Ovary (tissue), 7 donors: ENCODE measurements at regions not wholly inside any gene's neighbourhood (a gene's known extent, or its start where the extent isn't known, plus 50 kb on each side); places are given as distances from the start of the nearest gene placed in this dataset.

Experiments
- DNase-seq, 5 donors: peaks; one replicate each; pipeline ENCODE4 v3.0.0-alpha.2; 2019 to 2020
- H3K27ac ChIP-seq, 2 donors: fragments of 200-600 bp; one replicate each; pipeline versions ENCODE4 v1.5.1 to v1.8.0; 2019 to 2022
- H3K27me3 ChIP-seq: fragments of 200-600 bp; one replicate; pipeline ENCODE4 v1.8.0; 2022
- H3K36me3 ChIP-seq: fragments of 200-600 bp; sonication (generic); one replicate; pipeline ENCODE4 v1.5.1; 2019
- H3K4me1 ChIP-seq: one replicate; pipeline ENCODE4 v1.8.1; 2013; ENCODE audit warnings: mild to moderate bottlenecking, moderate library complexity; ENCODE audit not compliant: insufficient read depth
- H3K4me3 ChIP-seq: fragments of 200-600 bp; sonication (generic); one replicate; pipeline ENCODE4 v1.5.1; 2017
- H3K9me3 ChIP-seq, 2 donors: fragments of 200-600 bp in 1 of 2; sonication (generic) in 1 of 2; one replicate each; pipeline versions ENCODE4 v1.5.1 to v1.8.1; 2013 to 2019; ENCODE audit warnings: mild to moderate bottlenecking in 1 of 2, moderate library complexity in 1 of 2
- EP300 ChIP-seq: sonication (generic); formaldehyde crosslinking; IDR thresholded peaks from one replicate; pipeline ENCODE4 v1.6.1; 2017; ENCODE audit warnings: antibody characterized with exemption
- POLR2A ChIP-seq: fragments of 450-650 bp; IDR thresholded peaks from one replicate; pipeline ENCODE4 v1.6.1; 2017; ENCODE audit warnings: antibody characterized with exemption, mild to moderate bottlenecking, moderate library complexity
- WGBS, 3 donors: extraction: QIAGEN DNeasy Blood & Tissue Kit in 1 of 3; methylation state at CpG; one replicate each; pipeline versions ENCODE4 v1.1.5 to v1.1.7; 2013 to 2017; 5-methylcytosine and 5-hydroxymethylcytosine counted together
- intact Hi-C, 4 donors: fragments of 100-400 bp; cut with DNase I; formaldehyde crosslinking; loops; one replicate each; pipeline versions ENCODE4 v1.11.0 to v1.15.1; 2022 to 2023
- TF ChIP-seq, protein P1 (sequence below), 3 donors: fragments of 450-650 bp in 2 of 3; fragments of 200-600 bp in 1 of 3; IDR thresholded peaks; one replicate each; pipeline versions ENCODE4 v1.5.1 to v1.8.0; 2016 to 2022; ENCODE audit warnings: antibody characterized with exemption in 3 of 3, mild to moderate bottlenecking in 1 of 3
- donor health status: DM: no; HTN: no; CAD: no; lungs with moderate emphysema.
- donor health status: DM: no; HTN: no; CAD: no.
- donor health status: Bipolar disorder and iron deficiency.
- donor health status: DM: no; HTN: no; CAD: no.
- donor health status: DM: yes; HTN: yes; CAD: no.

DNA sequence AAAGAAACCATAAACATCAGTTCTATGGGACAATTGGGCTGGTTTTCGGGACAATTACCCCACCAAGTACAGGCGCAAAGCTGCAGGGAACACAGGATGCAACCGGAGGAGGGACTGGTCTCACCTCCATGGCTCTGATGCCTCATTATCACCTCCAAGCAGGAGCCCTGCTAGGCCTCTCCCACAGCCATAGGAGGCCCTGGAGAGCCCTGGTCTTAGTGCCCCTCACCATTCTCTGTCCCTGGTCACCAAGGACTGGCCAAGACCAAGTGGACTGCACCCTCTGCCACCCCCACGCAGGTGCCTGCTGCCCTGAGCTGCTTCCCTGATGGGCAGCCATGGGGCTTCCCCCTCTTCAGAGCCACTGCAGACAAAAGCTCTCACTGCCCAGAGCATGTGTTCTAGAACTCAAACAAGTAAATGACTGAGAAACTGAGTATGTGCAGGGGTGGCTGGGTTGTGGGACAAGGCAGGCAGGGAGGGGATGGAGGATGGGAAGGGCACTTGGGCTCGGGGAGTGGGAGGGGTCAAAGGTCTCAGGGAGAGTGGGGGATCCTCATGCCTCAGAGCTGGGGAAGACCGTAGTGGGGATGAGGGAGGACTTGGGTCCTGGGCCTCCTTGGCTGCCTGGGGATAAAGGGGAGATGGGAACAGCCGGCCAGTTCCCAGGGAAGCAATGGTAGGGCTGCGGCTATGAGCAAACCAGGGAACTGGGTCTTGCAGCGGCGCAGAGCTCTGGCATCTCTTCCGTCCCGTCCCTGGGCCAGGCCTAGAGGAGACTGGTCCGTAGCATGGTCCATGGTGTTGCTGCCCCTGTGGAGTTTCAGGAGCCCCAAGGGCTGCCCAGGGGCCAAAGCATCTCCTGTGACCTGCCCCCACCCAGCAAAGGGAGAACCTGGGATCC, 435.1 kb downstream of the PREX1 start:
- TF ChIP-seq EP300 (no peak), POLR2A (no peak)
- TF ChIP-seq, protein P1, sequence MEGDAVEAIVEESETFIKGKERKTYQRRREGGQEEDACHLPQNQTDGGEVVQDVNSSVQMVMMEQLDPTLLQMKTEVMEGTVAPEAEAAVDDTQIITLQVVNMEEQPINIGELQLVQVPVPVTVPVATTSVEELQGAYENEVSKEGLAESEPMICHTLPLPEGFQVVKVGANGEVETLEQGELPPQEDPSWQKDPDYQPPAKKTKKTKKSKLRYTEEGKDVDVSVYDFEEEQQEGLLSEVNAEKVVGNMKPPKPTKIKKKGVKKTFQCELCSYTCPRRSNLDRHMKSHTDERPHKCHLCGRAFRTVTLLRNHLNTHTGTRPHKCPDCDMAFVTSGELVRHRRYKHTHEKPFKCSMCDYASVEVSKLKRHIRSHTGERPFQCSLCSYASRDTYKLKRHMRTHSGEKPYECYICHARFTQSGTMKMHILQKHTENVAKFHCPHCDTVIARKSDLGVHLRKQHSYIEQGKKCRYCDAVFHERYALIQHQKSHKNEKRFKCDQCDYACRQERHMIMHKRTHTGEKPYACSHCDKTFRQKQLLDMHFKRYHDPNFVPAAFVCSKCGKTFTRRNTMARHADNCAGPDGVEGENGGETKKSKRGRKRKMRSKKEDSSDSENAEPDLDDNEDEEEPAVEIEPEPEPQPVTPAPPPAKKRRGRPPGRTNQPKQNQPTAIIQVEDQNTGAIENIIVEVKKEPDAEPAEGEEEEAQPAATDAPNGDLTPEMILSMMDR (IDR thresholded peaks at IDR 0.05) = no peak
- intact Hi-C loops = no loop called here
- 94% methylated on average over 13 of the region's 13 CpGs for WGBS, 3 donors

GRCh38 chr20:48390981-48391380, 436.8 kb downstream of the PREX1 start:
- no peak overlapping the region for H3K27ac ChIP-seq
- no peaks in the 10 kb centered on the region for H3K36me3 ChIP-seq
- no peak overlapping the region for H3K4me3 ChIP-seq
- TF ChIP-seq POLR2A (no peak), EP300 (no peak)
- TF ChIP-seq, protein P1 (IDR thresholded peaks at IDR 0.05) = no peak
- intact Hi-C loops = no loop called here
- no peaks in the 10 kb centered on the region for H3K4me1 ChIP-seq
- H3K9me3 ChIP-seq = no peaks in the 10 kb centered on the region
- no peak for DNase-seq
- no peaks in the 10 kb centered on the region for H3K27me3 ChIP-seq

More for the DNA sequence above, 435.1 kb downstream of the PREX1 start:
- DNase-seq = no peak
- no peaks in the 10 kb centered on the region for H3K36me3 ChIP-seq
- no peaks in the 10 kb centered on the region for H3K9me3 ChIP-seq
- no peak overlapping the region for H3K4me3 ChIP-seq
- peaks cover 3% of the 10 kb centered on the region for H3K4me1 ChIP-seq
- H3K27me3 ChIP-seq = no peaks in the 10 kb centered on the region
- H3K27ac ChIP-seq = no peak overlapping the region

DNA sequence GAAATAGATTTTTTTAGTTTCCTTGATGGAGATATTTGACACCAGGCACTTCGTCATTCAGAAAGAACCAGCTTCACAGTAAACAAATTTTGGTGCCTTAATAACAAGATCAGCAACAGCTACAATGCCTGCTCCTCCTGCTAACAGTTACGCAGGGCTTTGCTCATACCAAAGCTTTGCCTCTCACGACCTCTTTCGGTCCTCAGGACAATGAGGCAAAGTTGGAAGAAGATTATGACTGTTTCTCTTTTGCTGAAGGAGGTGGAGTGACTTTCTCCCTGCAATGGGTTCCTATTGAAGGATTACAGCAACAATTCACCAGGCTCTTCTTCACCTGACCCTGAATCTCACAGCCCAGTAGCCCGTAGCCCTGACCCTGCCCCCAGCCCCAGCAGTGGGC, 440.1 kb downstream of the PREX1 start:
- no peaks in the 10 kb centered on the region for H3K36me3 ChIP-seq
- H3K4me3 ChIP-seq = no peak overlapping the region
- TF ChIP-seq, protein P1 (IDR thresholded peaks at IDR 0.05) = no peak
- no peak for TF ChIP-seq POLR2A
- intact Hi-C loops = no loop called here
- H3K9me3 ChIP-seq = no peaks in the 10 kb centered on the region
- H3K27me3 ChIP-seq = no peaks in the 10 kb centered on the region
- no peak for DNase-seq
- 45 to 64% (median 55%) methylated on average over 5 of the region's 5 CpGs for WGBS, 3 donors
- H3K27ac ChIP-seq = no peak overlapping the region
- no peaks in the 10 kb centered on the region for H3K4me1 ChIP-seq

DNA sequence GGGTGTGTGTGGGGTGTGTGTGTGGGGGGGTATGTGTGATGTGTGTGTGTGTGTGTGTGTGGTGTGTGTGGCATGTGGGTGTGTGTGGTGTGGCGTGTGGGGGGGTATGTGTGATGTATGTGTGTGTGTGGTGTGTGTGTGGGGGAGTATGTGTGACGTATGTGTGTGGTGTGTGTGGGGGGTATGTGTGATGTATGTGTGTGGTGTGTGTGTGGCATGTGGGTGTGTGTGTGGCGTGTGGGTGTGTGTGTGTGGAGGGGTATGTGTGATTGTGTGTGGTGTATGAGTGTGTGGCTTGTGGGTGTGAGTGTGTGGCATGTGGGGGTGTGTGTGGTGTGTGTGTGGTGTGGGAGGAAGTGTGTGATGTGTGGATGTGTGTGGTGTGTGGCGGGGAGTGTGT, 442.3 kb downstream of the PREX1 start:
- WGBS, 3 donors = 87 to 95% (median 88%) methylated on average over 4 of the region's 4 CpGs
- H3K36me3 ChIP-seq = no peaks in the 10 kb centered on the region
- no peak overlapping the region for H3K4me3 ChIP-seq
- no peak overlapping the region for H3K27ac ChIP-seq
- H3K9me3 ChIP-seq = no peaks in the 10 kb centered on the region
- H3K27me3 ChIP-seq = no peaks in the 10 kb centered on the region
- intact Hi-C loops = no loop called here
- H3K4me1 ChIP-seq = no peaks in the 10 kb centered on the region
- TF ChIP-seq EP300 (no peak), POLR2A (no peak)
- TF ChIP-seq, protein P1 (IDR thresholded peaks at IDR 0.05) = no peak
- DNase-seq = no peak
